ENCODE measurements at regions not wholly inside any gene's neighbourhood (a gene's known extent, or its start where the extent isn't known, plus 50 kb on each side); places are given as distances from the start of the nearest gene placed in this dataset.
A peak's percentile ranks its signal among the peaks of the same experiment; 100 is the strongest.
"Not testable (repeated sequence)": the region's sequence is repeated elsewhere in the genome, so short reads cannot be mapped to it uniquely, and the experiment has no call there.

DNA sequence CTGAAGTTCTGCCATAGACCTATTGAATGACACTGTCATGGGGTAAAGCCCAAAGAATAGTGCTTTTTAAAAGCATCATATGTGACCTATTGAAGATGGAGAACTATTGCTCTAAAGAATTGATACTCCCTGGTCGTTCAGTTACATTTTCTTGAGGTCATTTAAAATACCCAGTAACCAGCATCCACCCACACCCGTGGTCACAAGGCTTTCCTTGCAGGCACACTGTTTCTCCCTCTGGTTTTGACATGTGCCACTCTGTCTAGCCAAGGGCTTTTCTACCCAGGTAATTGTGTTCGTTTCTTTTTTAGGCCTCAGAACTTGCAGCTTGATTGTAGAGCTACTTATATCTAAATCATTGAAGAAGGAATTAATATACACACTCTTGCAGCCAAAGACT, 68.3 kb upstream of the LYZL2 start:
- no peak for DNase-seq (ENCODE audit: low spot score)

GRCh38 chr10:30697221-30697620, 67.7 kb upstream of the LYZL2 start:
- not testable (repeated sequence) for DNase-seq (ENCODE audit: low spot score)

GRCh38 chr10:30696416-30697185, 67.0 kb upstream of the LYZL2 start:
- not testable (repeated sequence) for DNase-seq (ENCODE audit: low spot score)

GRCh38 chr10:30695481-30696236, 66.1 kb upstream of the LYZL2 start:
- DNase-seq (ENCODE audit: low spot score) = not testable (repeated sequence)

- DNase-seq (ENCODE audit: low spot score) = no peak
Observed at GRCh38 chr10:30694518-30695228, 65.1 kb upstream of the LYZL2 start.

DNA sequence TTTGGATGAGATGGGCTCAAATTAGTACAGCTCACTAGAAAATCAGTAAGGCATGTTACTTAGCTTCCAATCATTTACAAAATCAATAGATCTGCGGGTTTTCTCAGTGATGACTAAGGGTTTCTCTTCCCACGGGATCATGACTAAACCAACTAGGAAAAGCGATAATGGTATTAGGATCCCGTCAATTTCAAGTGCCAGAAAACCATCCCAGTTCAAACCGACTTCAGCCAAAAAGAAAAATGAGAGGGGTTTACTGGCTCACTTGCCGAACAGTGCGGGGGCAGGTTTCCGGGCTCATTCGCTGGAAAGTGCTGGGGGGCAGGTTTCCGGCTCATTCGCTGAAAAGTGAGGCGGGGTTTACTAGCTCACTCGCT, 62.1 kb upstream of the LYZL2 start:
- DNase-seq (ENCODE audit: low spot score) = no peak

- not testable (repeated sequence) for DNase-seq (ENCODE audit: low spot score)
Observed at GRCh38 chr10:30690948-30691638, 61.5 kb upstream of the LYZL2 start.

- no peak for DNase-seq (ENCODE audit: low spot score)
Observed at GRCh38 chr10:30688456-30688855, 58.9 kb upstream of the LYZL2 start.

GRCh38 chr10:30687698-30688213, 58.2 kb upstream of the LYZL2 start:
- DNase-seq (ENCODE audit: low spot score) = peak; percentile 74

DNA sequence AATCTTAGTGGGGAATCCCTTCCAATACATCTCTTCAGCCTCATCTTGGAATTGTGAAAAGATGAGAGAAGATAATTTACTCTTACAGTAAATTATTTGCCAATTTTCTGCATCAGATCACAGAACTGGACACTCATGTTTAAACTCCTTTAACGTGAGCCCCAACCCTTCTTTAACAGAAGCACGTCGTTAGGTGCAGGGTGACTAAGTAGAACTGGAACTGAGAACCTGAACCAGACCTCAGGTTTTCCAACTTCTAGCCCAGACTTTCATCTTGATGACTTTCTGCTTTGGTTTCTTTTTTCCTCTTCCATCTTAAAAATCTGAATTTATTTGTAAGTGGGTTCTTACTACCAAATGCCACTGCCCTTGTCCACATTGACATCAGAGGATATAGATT, 57.2 kb upstream of the LYZL2 start:
- DNase-seq (ENCODE audit: low spot score) = no peak

- no peak for DNase-seq (ENCODE audit: low spot score)
Observed at GRCh38 chr10:30683496-30683895, 53.9 kb upstream of the LYZL2 start.

DNA sequence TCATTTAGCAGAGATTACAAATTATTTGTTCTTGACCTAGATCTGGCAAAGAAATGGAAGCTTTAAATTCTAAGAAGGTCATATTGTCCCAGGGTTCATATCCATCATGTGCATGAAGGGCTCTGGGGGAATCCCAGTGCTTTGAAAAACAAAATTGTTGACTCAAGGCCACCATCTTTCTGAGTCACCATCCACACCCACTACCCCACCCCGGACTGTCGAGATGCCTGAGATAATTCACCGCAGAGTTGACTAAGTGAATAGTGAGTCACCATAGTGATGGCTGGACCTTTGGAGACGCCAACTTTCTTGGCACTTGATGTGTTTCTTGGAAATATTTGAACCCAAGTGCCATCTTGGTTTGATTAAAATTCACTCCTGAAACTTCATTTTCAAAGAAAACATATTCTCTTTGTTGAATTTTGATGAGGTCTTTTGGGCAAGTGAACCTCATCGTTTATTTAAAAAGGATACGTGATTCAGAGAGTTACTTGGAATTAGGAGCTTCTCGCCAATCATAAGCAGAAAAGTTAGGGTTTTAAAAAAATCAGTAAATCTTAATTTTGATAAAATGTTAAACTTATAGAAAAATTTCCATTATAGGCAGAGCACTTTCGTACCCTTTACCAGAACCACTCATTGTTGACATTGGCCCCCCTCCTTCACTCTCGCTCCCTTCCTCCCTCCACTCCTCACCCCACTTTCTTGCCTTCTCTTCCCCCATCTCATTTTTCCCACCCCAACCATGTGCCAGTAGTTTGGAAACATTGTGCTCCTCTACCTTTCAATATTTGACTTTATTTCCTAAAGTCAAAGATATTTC, 53.0 kb upstream of the LYZL2 start:
- peak; percentile 86 for DNase-seq (ENCODE audit: low spot score)

DNA sequence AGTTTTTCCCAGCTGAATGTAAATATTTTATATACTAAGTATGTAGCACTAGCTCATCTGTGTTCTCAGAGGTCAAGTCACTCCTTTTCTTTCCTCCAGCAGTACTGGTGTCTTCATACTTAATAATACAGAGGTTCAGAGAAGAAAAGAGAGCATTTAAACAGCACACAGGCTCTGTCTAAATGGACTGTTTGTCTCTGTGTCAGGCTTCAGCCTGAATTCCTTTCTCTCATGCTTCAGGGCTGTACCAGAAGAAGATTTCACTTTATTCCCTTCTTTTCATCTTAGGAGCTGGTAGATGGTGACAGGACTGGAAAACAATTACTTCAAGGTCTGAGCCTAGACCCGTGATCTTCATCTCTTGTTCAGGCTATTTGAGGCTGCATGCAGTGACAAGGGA, 51.4 kb upstream of the LYZL2 start:
- DNase-seq (ENCODE audit: low spot score) = no peak
